Keratinocyte (primary cell): ENCODE measurements at regions not wholly inside any gene's neighbourhood (a gene's known extent, or its start where the extent isn't known, plus 50 kb on each side); places are given as distances from the start of the nearest gene placed in this dataset.

ENCODE experiments used
- EZH2 ChIP-seq: IDR thresholded peaks from one replicate; pipeline ENCODE4 v1.6.1; 2012; ENCODE audit warnings: inconsistent platforms, mild to moderate bottlenecking, low read length, moderate library complexity
- TF ChIP-seq, protein P1 (sequence below), 3 experiments: IDR thresholded peaks in 1 of 3; conservative IDR thresholded peaks in 1 of 3; optimal IDR thresholded peaks in 1 of 3; 2 replicates in 2 of 3; 3 replicates in 1 of 3; pipeline versions ENCODE3 to v1.5.1; 2011; ENCODE audit warnings: low read length in 3 of 3, mild to moderate bottlenecking in 3 of 3, moderate library complexity in 2 of 3, control low read depth in 1 of 3, inconsistent platforms in 1 of 3; ENCODE audit not compliant: insufficient read depth in 2 of 3; ENCODE audit errors: extremely low read depth in 1 of 3

DNA sequence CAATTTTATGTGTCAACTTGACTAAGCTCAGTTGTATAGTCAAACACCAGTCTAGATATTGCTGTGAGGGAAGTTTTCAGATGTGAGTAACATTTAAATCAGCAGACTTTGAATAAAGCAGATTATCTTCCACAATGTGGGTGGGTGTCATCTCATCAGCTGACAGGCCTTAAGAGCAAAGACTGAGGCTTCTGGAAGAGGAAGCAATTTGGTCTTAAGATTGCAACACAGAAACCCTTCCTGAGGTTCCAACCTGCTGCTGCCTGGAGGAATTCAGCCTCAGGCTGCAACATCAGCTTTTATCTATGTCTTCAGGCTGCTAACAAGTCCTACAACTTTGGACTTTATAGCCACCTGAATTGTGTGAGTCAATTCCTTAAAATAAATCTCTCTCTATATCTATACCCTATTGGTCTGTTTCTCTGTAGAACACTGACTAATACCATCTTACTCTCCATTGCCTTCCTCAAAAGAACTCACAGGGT is 277.2 kb upstream of the PLET1 start:
- TF ChIP-seq EZH2: no peak
- TF ChIP-seq, protein P1, sequence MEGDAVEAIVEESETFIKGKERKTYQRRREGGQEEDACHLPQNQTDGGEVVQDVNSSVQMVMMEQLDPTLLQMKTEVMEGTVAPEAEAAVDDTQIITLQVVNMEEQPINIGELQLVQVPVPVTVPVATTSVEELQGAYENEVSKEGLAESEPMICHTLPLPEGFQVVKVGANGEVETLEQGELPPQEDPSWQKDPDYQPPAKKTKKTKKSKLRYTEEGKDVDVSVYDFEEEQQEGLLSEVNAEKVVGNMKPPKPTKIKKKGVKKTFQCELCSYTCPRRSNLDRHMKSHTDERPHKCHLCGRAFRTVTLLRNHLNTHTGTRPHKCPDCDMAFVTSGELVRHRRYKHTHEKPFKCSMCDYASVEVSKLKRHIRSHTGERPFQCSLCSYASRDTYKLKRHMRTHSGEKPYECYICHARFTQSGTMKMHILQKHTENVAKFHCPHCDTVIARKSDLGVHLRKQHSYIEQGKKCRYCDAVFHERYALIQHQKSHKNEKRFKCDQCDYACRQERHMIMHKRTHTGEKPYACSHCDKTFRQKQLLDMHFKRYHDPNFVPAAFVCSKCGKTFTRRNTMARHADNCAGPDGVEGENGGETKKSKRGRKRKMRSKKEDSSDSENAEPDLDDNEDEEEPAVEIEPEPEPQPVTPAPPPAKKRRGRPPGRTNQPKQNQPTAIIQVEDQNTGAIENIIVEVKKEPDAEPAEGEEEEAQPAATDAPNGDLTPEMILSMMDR (optimal IDR thresholded peaks at IDR 0.05 in 1 of 3, IDR thresholded peaks at IDR 0.05 in 1 of 3, conservative IDR thresholded peaks at IDR 0.05 in 1 of 3; ENCODE audit: extremely low read depth in 1 of 3, insufficient read depth in 2 of 3, low read length in 3 of 3): no peak
